ENCODE measurements at regions not wholly inside any gene's neighbourhood (a gene's known extent, or its start where the extent isn't known, plus 50 kb on each side); places are given as distances from the start of the nearest gene placed in this dataset.
"Not testable (repeated sequence)": the region's sequence is repeated elsewhere in the genome, so short reads cannot be mapped to it uniquely, and the experiment has no call there.

DNA sequence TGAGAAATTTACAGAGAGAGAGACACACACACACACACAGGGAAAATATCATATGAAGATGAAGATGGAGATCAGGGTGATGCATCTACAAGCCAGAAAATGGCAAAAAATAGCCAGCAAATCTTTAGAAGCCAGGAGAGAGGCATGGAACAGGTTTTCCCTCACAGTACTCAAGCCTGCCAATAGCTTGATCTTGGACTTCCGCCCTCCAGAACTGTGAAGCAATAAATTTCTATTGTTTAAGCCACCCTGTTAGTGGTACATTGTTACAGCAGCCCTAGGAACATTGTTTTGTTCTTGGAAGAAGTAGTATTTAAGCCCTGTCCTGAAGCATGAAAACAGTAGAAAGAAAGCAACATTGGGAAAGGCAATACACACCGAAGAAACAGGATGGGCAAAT lies 292.0 kb upstream of the LRP1B start:
- H3K9me3 ChIP-seq (ENCODE audit: insufficient read depth, low read depth, low read length) = no peaks in the 10 kb centered on the region
- H3F3A ChIP-seq (ENCODE audit: low read depth) = no peaks in the 10 kb centered on the region

DNA sequence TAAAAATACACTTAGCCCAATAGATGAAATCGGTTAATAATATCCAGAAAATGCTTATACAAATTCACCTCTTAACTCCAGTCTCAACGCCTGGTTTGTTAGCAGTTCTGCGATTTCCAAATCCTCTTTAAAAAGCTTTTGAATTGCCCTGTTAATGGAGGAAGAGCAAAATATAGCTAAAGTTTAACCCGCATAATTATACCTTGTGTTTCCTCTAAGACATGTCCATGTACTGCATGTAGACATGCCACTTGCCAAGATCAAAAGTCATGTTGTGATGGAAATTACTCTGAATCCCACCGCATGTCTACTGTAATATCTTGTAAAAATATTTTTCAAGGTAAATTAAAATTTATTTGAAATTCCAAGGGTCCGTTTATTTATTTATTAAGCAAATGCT lies 291.2 kb upstream of the LRP1B start:
- Histone ChIP-seq H2AFZ (ENCODE audit: low read length) (no peak overlapping the region), H4K20me1 (ENCODE audit: insufficient read depth, low read length, poor library complexity, severe bottlenecking) (no peaks in the 10 kb centered on the region), H3K79me2 (ENCODE audit: insufficient read depth, low read length) (no peaks in the 10 kb centered on the region), H3K36me3 (ENCODE audit: insufficient read depth, low read length) (no peaks in the 10 kb centered on the region), H3K27me3 (ENCODE audit: insufficient read depth, low read length, poor library complexity, severe bottlenecking) (no peaks in the 10 kb centered on the region), H3K4me2 (ENCODE audit: low read depth, low read length, poor library complexity, severe bottlenecking) (no peak overlapping the region), H3K9me2 (replicated peaks; ENCODE audit: low read depth, low read length) (no peaks in the 10 kb centered on the region), H3F3A (ENCODE audit: low read depth) (no peaks in the 10 kb centered on the region), H3K4me3 (ENCODE audit: low read length, poor library complexity, severe bottlenecking) (no peak overlapping the region), H3K9ac (ENCODE audit: low read depth, low read length, poor library complexity, severe bottlenecking) (no peak overlapping the region), H3K9me3 (ENCODE audit: insufficient read depth, low read depth, low read length) (no peaks in the 10 kb centered on the region), H3K4me1 (ENCODE audit: insufficient read depth, low read length, poor library complexity, severe bottlenecking) (no peaks in the 10 kb centered on the region)
- no peak for TF ChIP-seq EZH2phosphoT487 (IDR thresholded peaks at IDR 0.05; ENCODE audit: borderline replicate concordance)
- TF ChIP-seq, protein P1, sequence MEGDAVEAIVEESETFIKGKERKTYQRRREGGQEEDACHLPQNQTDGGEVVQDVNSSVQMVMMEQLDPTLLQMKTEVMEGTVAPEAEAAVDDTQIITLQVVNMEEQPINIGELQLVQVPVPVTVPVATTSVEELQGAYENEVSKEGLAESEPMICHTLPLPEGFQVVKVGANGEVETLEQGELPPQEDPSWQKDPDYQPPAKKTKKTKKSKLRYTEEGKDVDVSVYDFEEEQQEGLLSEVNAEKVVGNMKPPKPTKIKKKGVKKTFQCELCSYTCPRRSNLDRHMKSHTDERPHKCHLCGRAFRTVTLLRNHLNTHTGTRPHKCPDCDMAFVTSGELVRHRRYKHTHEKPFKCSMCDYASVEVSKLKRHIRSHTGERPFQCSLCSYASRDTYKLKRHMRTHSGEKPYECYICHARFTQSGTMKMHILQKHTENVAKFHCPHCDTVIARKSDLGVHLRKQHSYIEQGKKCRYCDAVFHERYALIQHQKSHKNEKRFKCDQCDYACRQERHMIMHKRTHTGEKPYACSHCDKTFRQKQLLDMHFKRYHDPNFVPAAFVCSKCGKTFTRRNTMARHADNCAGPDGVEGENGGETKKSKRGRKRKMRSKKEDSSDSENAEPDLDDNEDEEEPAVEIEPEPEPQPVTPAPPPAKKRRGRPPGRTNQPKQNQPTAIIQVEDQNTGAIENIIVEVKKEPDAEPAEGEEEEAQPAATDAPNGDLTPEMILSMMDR (conservative IDR thresholded peaks at IDR 0.05; ENCODE audit: low read length) = no peak

More for the DNA sequence above, 292.0 kb upstream of the LRP1B start:
- Histone ChIP-seq H3K4me3 (ENCODE audit: low read length, poor library complexity, severe bottlenecking) (no peak overlapping the region), H3K36me3 (ENCODE audit: insufficient read depth, low read length) (no peaks in the 10 kb centered on the region), H2AFZ (ENCODE audit: low read length) (no peak overlapping the region), H3K9ac (ENCODE audit: low read depth, low read length, poor library complexity, severe bottlenecking) (no peak overlapping the region), H3K4me2 (ENCODE audit: low read depth, low read length, poor library complexity, severe bottlenecking) (no peak overlapping the region), H3K27me3 (ENCODE audit: insufficient read depth, low read length, poor library complexity, severe bottlenecking) (no peaks in the 10 kb centered on the region), H3K79me2 (ENCODE audit: insufficient read depth, low read length) (no peaks in the 10 kb centered on the region), H3K4me1 (ENCODE audit: insufficient read depth, low read length, poor library complexity, severe bottlenecking) (no peaks in the 10 kb centered on the region), H3K9me2 (replicated peaks; ENCODE audit: low read depth, low read length) (no peaks in the 10 kb centered on the region), H4K20me1 (ENCODE audit: insufficient read depth, low read length, poor library complexity, severe bottlenecking) (no peaks in the 10 kb centered on the region)
- TF ChIP-seq EZH2phosphoT487 (IDR thresholded peaks at IDR 0.05; ENCODE audit: borderline replicate concordance) = no peak
- TF ChIP-seq, protein P1 (conservative IDR thresholded peaks at IDR 0.05; ENCODE audit: low read length) = no peak

DNA sequence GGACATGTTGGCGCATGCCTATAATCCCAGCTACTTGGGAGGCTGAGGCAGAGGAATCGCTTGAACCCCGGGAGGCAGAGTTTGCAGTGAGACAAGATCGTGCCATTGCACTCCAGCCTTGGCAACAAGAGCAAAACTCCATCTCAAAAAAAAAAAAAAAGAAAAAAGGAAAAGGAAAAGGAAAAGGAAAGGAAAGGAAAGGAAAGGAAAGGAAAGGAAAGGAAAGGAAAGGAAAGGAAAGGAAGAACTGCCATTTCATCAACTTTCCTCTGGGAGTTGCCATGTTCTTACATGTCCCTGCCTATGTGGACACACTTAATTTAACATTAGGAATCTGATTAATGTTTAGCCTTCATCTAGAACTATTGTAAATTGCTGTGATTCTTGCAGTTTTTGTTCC lies 287.9 kb upstream of the LRP1B start:
- not testable (repeated sequence) for H3K4me3 ChIP-seq (ENCODE audit: low read length, poor library complexity, severe bottlenecking); H2AFZ ChIP-seq (ENCODE audit: low read length); H3K9me2 ChIP-seq (replicated peaks; ENCODE audit: low read depth, low read length); H3K36me3 ChIP-seq (ENCODE audit: insufficient read depth, low read length); H3K9me3 ChIP-seq (ENCODE audit: insufficient read depth, low read depth, low read length); H3K79me2 ChIP-seq (ENCODE audit: insufficient read depth, low read length); H3K4me1 ChIP-seq (ENCODE audit: insufficient read depth, low read length, poor library complexity, severe bottlenecking); H3K4me2 ChIP-seq (ENCODE audit: low read depth, low read length, poor library complexity, severe bottlenecking); H3K27me3 ChIP-seq (ENCODE audit: insufficient read depth, low read length, poor library complexity, severe bottlenecking); H3K9ac ChIP-seq (ENCODE audit: low read depth, low read length, poor library complexity, severe bottlenecking); H3F3A ChIP-seq (ENCODE audit: low read depth); H4K20me1 ChIP-seq (ENCODE audit: insufficient read depth, low read length, poor library complexity, severe bottlenecking)

DNA sequence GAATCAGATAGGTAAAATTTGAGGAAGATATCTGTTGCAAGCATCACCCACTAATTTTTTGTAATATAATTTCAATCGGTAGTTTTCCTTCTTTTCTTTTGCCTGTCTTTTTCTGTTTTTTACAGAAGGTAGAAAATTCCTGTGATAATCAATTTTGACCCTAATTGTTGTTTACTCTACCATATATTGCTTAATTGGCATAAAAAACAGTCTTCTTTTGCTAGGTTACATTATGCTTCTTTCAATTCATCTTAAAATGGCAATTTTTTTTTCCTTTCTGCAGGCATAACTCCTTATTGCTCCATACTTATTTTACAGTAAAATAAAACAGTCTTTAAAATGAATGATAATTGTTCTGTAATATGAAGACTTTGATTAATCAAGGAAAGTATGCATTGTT lies 286.2 kb upstream of the LRP1B start:
- Histone ChIP-seq H3K9me3 (ENCODE audit: insufficient read depth, low read depth, low read length) (no peaks in the 10 kb centered on the region), H3K27me3 (ENCODE audit: insufficient read depth, low read length, poor library complexity, severe bottlenecking) (no peaks in the 10 kb centered on the region), H3K4me2 (ENCODE audit: low read depth, low read length, poor library complexity, severe bottlenecking) (no peak overlapping the region), H3K9ac (ENCODE audit: low read depth, low read length, poor library complexity, severe bottlenecking) (no peak overlapping the region), H3K4me1 (ENCODE audit: insufficient read depth, low read length, poor library complexity, severe bottlenecking) (no peaks in the 10 kb centered on the region), H3K4me3 (ENCODE audit: low read length, poor library complexity, severe bottlenecking) (no peak overlapping the region), H3K36me3 (ENCODE audit: insufficient read depth, low read length) (no peaks in the 10 kb centered on the region), H3K79me2 (ENCODE audit: insufficient read depth, low read length) (no peaks in the 10 kb centered on the region), H3K9me2 (replicated peaks; ENCODE audit: low read depth, low read length) (no peaks in the 10 kb centered on the region), H2AFZ (ENCODE audit: low read length) (no peak overlapping the region), H4K20me1 (ENCODE audit: insufficient read depth, low read length, poor library complexity, severe bottlenecking) (no peaks in the 10 kb centered on the region), H3F3A (ENCODE audit: low read depth) (no peaks in the 10 kb centered on the region)
- TF ChIP-seq, protein P1 (conservative IDR thresholded peaks at IDR 0.05; ENCODE audit: low read length) = no peak
- no peak for TF ChIP-seq EZH2phosphoT487 (IDR thresholded peaks at IDR 0.05; ENCODE audit: borderline replicate concordance)

All from Loucy (cell line).